HepG2 (cell line): ENCODE measurements at regions not wholly inside any gene's neighbourhood (a gene's known extent, or its start where the extent isn't known, plus 50 kb on each side); places are given as distances from the start of the nearest gene placed in this dataset.

Experiments
- ATAD3A ChIP-seq: sonication (generic); formaldehyde crosslinking; IDR thresholded peaks from 2 replicates; pipeline ENCODE4 v1.4.0; 2020; ENCODE audit warnings: missing genetic modification reagents
- EED ChIP-seq: sonication (generic); formaldehyde crosslinking; IDR thresholded peaks from 2 replicates; pipeline ENCODE4 v1.5.0; 2020; ENCODE audit warnings: mild to moderate bottlenecking, missing genetic modification reagents
- ELF3 ChIP-seq: IDR thresholded peaks from 2 replicates; pipeline ENCODE4 v1.6.1; 2016; ENCODE audit warnings: missing genetic modification reagents, missing compliant biosample characterization
- FOXK2 ChIP-seq: fragments of 450-650 bp; IDR thresholded peaks from 2 replicates; pipeline ENCODE4 v1.6.1; 2016
- RBM22 ChIP-seq: fragments of 200-400 bp; formaldehyde crosslinking; optimal IDR thresholded peaks from 2 replicates; pipeline ENCODE3; 2017; ENCODE audit warnings: mild to moderate bottlenecking, low read length, moderate library complexity
- SOX5 ChIP-seq: IDR thresholded peaks from 2 replicates; pipeline ENCODE4 v1.6.1; 2016; ENCODE audit warnings: borderline replicate concordance
- SP4 ChIP-seq: sonication (generic); formaldehyde crosslinking; IDR thresholded peaks from 2 replicates; pipeline ENCODE4 v1.8.1; 2023; ENCODE audit warnings: mild to moderate bottlenecking, missing genetic modification reagents
- TCF7L2 ChIP-seq: IDR thresholded peaks from 2 replicates; pipeline ENCODE4 v1.6.1; 2011; ENCODE audit warnings: mild to moderate bottlenecking, low read depth, low read length, moderate library complexity
- ZIK1 ChIP-seq: sonication (generic); formaldehyde crosslinking; IDR thresholded peaks from 2 replicates; pipeline ENCODE4 v1.5.0; 2020; ENCODE audit warnings: mild to moderate bottlenecking, low read depth, missing genetic modification reagents, borderline replicate concordance
- ZNF251 ChIP-seq: sonication (generic); formaldehyde crosslinking; IDR thresholded peaks from 2 replicates; pipeline ENCODE4 v1.9.0; 2021; ENCODE audit warnings: mild to moderate bottlenecking, missing genetic modification reagents
- ZNF333 ChIP-seq: sonication (generic); formaldehyde crosslinking; IDR thresholded peaks from 2 replicates; pipeline ENCODE4 v1.4.0; 2020; ENCODE audit warnings: mild to moderate bottlenecking, missing genetic modification reagents, borderline replicate concordance
- ZNF674 ChIP-seq: sonication (generic); formaldehyde crosslinking; IDR thresholded peaks from 2 replicates; pipeline ENCODE4 v1.5.0; 2020; ENCODE audit warnings: low read depth, mild to moderate bottlenecking, missing genetic modification reagents
- ZNF790 ChIP-seq: sonication (generic); formaldehyde crosslinking; IDR thresholded peaks from 2 replicates; pipeline ENCODE4 v1.8.0; 2022; ENCODE audit warnings: missing genetic modification reagents, mild to moderate bottlenecking, borderline replicate concordance
- TF ChIP-seq, protein P1 (sequence below): IDR thresholded peaks from 2 replicates; pipeline ENCODE4 v1.6.1; 2018; ENCODE audit warnings: missing genetic modification reagents
- TF ChIP-seq, protein P2 (sequence below): sonication (generic); formaldehyde crosslinking; IDR thresholded peaks from 2 replicates; pipeline ENCODE4 v1.4.0; 2020; ENCODE audit warnings: missing genetic modification reagents, mild to moderate bottlenecking, borderline replicate concordance
- TF ChIP-seq, protein P3 (sequence below): sonication (generic); formaldehyde crosslinking; IDR thresholded peaks from 2 replicates; pipeline ENCODE4 v1.4.0; 2020; ENCODE audit warnings: low read depth, mild to moderate bottlenecking, missing genetic modification reagents
- TF ChIP-seq, protein P4 (sequence below): fragments of 450-650 bp; IDR thresholded peaks from 2 replicates; pipeline ENCODE4 v1.6.1; 2016
- TF ChIP-seq, protein P5 (sequence below): IDR thresholded peaks from 2 replicates; pipeline ENCODE4 v1.6.1; 2016; ENCODE audit warnings: control low read depth

DNA sequence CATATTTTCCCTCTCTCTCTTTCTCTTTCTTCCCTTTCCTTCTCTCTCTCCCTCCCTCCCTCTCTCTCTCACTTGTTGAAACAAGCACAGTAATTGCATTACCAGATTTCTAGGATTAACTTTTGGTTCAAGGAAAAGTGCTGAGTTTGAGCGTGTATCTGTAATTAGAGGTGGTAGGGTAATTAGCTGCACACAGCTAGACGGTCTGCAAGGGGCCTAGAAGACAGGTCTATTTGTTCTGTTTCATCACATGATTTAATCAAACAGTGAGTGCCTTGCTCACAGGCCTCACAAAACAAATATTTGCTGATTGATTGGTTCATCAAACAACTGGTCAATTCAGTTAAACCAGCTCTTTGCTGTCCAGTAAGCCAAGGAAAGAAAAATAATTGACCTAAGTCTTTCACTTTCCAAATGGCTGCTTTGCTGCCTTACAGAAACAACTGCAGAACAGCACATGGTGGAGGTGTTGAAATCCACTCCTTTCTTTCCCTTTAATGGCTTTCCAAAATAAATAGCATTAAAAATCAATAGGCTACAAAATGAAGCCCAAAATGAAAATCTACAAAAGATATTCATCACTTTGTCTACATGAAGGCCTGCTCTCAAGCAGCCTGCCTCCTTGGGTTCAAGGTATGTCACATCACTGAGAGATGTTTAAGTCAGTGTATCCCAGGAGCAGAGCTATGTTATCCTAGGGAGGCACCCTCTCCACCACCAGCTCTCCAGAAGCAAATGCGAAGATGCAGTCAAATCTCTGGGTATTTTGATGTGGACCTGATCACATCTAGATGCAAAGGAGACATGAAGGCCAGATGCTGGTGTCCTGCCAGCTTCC, 264.4 kb upstream of the SIX2 start (continued):
- TF ChIP-seq, protein P1, sequence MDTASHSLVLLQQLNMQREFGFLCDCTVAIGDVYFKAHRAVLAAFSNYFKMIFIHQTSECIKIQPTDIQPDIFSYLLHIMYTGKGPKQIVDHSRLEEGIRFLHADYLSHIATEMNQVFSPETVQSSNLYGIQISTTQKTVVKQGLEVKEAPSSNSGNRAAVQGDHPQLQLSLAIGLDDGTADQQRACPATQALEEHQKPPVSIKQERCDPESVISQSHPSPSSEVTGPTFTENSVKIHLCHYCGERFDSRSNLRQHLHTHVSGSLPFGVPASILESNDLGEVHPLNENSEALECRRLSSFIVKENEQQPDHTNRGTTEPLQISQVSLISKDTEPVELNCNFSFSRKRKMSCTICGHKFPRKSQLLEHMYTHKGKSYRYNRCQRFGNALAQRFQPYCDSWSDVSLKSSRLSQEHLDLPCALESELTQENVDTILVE = peak; percentile 89
- TF ChIP-seq ZNF674 (CRISPR knock-in tag) (no peak), SOX5 (peak; percentile 95), TCF7L2 (no peak), ZIK1 (CRISPR knock-in tag) (no peak), ELF3 (CRISPR knock-in tag) (peak; percentile 88), ZNF333 (CRISPR knock-in tag) (no peak), FOXK2 (no peak), SP4 (CRISPR knock-in tag) (no peak), ZNF790 (no peak), ATAD3A (CRISPR knock-in tag) (no peak), RBM22 (no peak), EED (CRISPR knock-in tag) (no peak), ZNF251 (no peak)
- TF ChIP-seq, protein P2, sequence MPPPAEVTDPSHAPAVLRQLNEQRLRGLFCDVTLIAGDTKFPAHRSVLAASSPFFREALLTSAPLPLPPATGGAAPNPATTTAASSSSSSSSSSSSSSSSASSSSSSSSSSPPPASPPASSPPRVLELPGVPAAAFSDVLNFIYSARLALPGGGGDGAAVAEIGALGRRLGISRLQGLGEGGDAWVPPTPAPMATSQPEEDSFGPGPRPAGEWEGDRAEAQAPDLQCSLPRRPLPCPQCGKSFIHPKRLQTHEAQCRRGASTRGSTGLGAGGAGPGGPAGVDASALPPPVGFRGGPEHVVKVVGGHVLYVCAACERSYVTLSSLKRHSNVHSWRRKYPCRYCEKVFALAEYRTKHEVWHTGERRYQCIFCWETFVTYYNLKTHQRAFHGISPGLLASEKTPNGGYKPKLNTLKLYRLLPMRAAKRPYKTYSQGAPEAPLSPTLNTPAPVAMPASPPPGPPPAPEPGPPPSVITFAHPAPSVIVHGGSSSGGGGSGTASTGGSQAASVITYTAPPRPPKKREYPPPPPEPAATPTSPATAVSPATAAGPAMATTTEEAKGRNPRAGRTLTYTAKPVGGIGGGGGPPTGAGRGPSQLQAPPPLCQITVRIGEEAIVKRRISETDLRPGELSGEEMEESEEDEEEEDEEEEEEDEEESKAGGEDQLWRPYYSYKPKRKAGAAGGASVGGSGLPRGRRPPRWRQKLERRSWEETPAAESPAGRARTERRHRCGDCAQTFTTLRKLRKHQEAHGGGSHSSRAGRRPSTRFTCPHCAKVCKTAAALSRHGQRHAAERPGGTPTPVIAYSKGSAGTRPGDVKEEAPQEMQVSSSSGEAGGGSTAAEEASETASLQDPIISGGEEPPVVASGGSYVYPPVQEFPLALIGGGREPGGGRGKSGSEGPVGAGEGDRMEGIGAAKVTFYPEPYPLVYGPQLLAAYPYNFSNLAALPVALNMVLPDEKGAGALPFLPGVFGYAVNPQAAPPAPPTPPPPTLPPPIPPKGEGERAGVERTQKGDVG (CRISPR knock-in tag) = no peak
- TF ChIP-seq, protein P3, sequence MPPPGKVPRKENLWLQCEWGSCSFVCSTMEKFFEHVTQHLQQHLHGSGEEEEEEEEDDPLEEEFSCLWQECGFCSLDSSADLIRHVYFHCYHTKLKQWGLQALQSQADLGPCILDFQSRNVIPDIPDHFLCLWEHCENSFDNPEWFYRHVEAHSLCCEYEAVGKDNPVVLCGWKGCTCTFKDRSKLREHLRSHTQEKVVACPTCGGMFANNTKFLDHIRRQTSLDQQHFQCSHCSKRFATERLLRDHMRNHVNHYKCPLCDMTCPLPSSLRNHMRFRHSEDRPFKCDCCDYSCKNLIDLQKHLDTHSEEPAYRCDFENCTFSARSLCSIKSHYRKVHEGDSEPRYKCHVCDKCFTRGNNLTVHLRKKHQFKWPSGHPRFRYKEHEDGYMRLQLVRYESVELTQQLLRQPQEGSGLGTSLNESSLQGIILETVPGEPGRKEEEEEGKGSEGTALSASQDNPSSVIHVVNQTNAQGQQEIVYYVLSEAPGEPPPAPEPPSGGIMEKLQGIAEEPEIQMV (CRISPR knock-in tag) = 0 out of 2 replicates have a peak, but pooled peaks have one; percentile 42
- TF ChIP-seq, protein P4, sequence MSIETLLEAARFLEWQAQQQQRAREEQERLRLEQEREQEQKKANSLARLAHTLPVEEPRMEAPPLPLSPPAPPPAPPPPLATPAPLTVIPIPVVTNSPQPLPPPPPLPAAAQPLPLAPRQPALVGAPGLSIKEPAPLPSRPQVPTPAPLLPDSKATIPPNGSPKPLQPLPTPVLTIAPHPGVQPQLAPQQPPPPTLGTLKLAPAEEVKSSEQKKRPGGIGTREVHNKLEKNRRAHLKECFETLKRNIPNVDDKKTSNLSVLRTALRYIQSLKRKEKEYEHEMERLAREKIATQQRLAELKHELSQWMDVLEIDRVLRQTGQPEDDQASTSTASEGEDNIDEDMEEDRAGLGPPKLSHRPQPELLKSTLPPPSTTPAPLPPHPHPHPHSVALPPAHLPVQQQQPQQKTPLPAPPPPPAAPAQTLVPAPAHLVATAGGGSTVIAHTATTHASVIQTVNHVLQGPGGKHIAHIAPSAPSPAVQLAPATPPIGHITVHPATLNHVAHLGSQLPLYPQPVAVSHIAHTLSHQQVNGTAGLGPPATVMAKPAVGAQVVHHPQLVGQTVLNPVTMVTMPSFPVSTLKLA = no peak
- TF ChIP-seq, protein P5, sequence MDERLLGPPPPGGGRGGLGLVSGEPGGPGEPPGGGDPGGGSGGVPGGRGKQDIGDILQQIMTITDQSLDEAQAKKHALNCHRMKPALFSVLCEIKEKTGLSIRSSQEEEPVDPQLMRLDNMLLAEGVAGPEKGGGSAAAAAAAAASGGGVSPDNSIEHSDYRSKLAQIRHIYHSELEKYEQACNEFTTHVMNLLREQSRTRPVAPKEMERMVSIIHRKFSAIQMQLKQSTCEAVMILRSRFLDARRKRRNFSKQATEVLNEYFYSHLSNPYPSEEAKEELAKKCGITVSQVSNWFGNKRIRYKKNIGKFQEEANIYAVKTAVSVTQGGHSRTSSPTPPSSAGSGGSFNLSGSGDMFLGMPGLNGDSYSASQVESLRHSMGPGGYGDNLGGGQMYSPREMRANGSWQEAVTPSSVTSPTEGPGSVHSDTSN (CRISPR knock-in tag) = no peak
